MM.1S (cell line): ENCODE measurements at regions not wholly inside any gene's neighbourhood (a gene's known extent, or its start where the extent isn't known, plus 50 kb on each side); places are given as distances from the start of the nearest gene placed in this dataset.
"Not testable (repeated sequence)": the region's sequence is repeated elsewhere in the genome, so short reads cannot be mapped to it uniquely, and the experiment has no call there.

Source experiments
- DNase-seq: peaks from one replicate; pipeline ENCODE4 v3.0.0-alpha.2; 2015
- H2AFZ ChIP-seq: fragments of 300-600 bp; sonication (generic); 2 replicates; pipeline ENCODE4 v1.6.0; 2016; ENCODE audit warnings: antibody characterized with exemption, low read length
- H3F3A ChIP-seq: fragments of 300-600 bp; sonication (generic); 2 replicates; pipeline ENCODE4 v1.6.1; 2016; ENCODE audit warnings: mild to moderate bottlenecking, antibody characterized with exemption, low read length, moderate library complexity, mixed read lengths; ENCODE audit not compliant: insufficient read depth
- H3K27ac ChIP-seq: fragments of 300-600 bp; sonication (generic); 2 replicates; pipeline ENCODE4 v1.5.1; 2016; ENCODE audit warnings: mild to moderate bottlenecking, low read length
- H3K27me3 ChIP-seq: fragments of 300-600 bp; sonication (generic); replicated peaks from 2 replicates; pipeline ENCODE4 v1.6.0; 2016; ENCODE audit warnings: low read length; ENCODE audit not compliant: insufficient read depth
- H3K36me3 ChIP-seq: fragments of 300-600 bp; sonication (generic); replicated peaks from 2 replicates; pipeline ENCODE4 v1.6.1; 2016; ENCODE audit warnings: mild to moderate bottlenecking, low read length, mixed read lengths; ENCODE audit not compliant: insufficient read depth
- H3K4me1 ChIP-seq: fragments of 300-600 bp; sonication (generic); 2 replicates; pipeline ENCODE4 v1.6.1; 2016; ENCODE audit warnings: low read length, mixed read lengths
- H3K4me2 ChIP-seq: fragments of 300-600 bp; sonication (generic); 2 replicates; pipeline ENCODE4 v1.6.0; 2016; ENCODE audit warnings: low read depth, low read length
- H3K4me3 ChIP-seq: fragments of 300-600 bp; sonication (generic); 2 replicates; pipeline ENCODE4 v1.5.1; 2016; ENCODE audit warnings: low read length, mixed read lengths
- H3K79me2 ChIP-seq: fragments of 300-600 bp; sonication (generic); 2 replicates; pipeline ENCODE4 v1.6.1; 2016; ENCODE audit warnings: mixed run types, low read length, mixed read lengths
- H3K9ac ChIP-seq: fragments of 300-600 bp; sonication (generic); 2 replicates; pipeline ENCODE4 v1.6.1; 2016; ENCODE audit warnings: low read length, mixed read lengths
- H3K9me2 ChIP-seq: fragments of 300-600 bp; sonication (generic); replicated peaks from 2 replicates; pipeline ENCODE4 v1.6.1; 2016; ENCODE audit warnings: mild to moderate bottlenecking, low read length, mixed read lengths; ENCODE audit not compliant: insufficient read depth
- H3K9me3 ChIP-seq: fragments of 300-600 bp; sonication (generic); replicated peaks from 2 replicates; pipeline ENCODE4 v1.6.1; 2016; ENCODE audit warnings: mild to moderate bottlenecking, low read length, mixed read lengths; ENCODE audit not compliant: insufficient read depth
- H4K20me1 ChIP-seq: fragments of 300-600 bp; sonication (generic); 2 replicates; pipeline ENCODE4 v1.6.1; 2016; ENCODE audit warnings: mild to moderate bottlenecking, low read length, moderate library complexity, mixed read lengths; ENCODE audit not compliant: insufficient read depth
- CTCF ChIP-seq: fragments of 300-600 bp; sonication (generic); IDR thresholded peaks from 2 replicates; pipeline ENCODE4 v1.5.1; 2016; ENCODE audit warnings: antibody characterized with exemption, low read length, mixed read lengths
- EZH2 ChIP-seq: fragments of 300-600 bp; sonication (generic); optimal IDR thresholded peaks from 2 replicates; pipeline ENCODE3; 2017; ENCODE audit warnings: low read depth, mild to moderate bottlenecking, antibody characterized with exemption, low read length, mixed read lengths
- EZH2phosphoT487 ChIP-seq: fragments of 300-600 bp; sonication (generic); IDR thresholded peaks from 2 replicates; pipeline ENCODE4 v1.6.1; 2018; ENCODE audit warnings: antibody characterized with exemption, low read length

GRCh38 chr1:30216602-30217001, 506.8 kb downstream of the MATN1 start:
- Histone ChIP-seq H2AFZ (no peak overlapping the region), H3K36me3 (no peaks in the 10 kb centered on the region), H3K4me2 (no peak overlapping the region), H3K27me3 (peaks cover 87% of the 10 kb centered on the region), H3K4me3 (no peak overlapping the region), H4K20me1 (no peaks in the 10 kb centered on the region; the same call in 1 of the 2 replicates), H3K9ac (no peak overlapping the region), H3F3A (no peaks in the 10 kb centered on the region), H3K4me1 (no peaks in the 10 kb centered on the region), H3K9me3 (no peaks in the 10 kb centered on the region), H3K9me2 (no peaks in the 10 kb centered on the region), H3K79me2 (no peaks in the 10 kb centered on the region), H3K27ac (no peak overlapping the region)
- no peak for DNase-seq
- TF ChIP-seq EZH2 (no peak), CTCF (no peak), EZH2phosphoT487 (no peak)

GRCh38 chr1:30213936-30214335, 509.4 kb downstream of the MATN1 start:
- H3F3A ChIP-seq, result no peaks in the 10 kb centered on the region
- H3K4me3 ChIP-seq, result no peak overlapping the region
- no peaks in the 10 kb centered on the region for H3K9me2 ChIP-seq
- no peaks in the 10 kb centered on the region for H3K4me1 ChIP-seq
- no peak overlapping the region for H2AFZ ChIP-seq
- no peaks in the 10 kb centered on the region for H3K36me3 ChIP-seq
- no peak for TF ChIP-seq EZH2phosphoT487
- TF ChIP-seq EZH2, result no peak
- no peak for TF ChIP-seq CTCF
- H3K79me2 ChIP-seq, result no peaks in the 10 kb centered on the region
- H3K27ac ChIP-seq, result no peak overlapping the region
- no peaks in the 10 kb centered on the region; the same call in 1 of the 2 replicates for H4K20me1 ChIP-seq
- H3K4me2 ChIP-seq, result no peak overlapping the region
- peaks cover 86% of the 10 kb centered on the region for H3K27me3 ChIP-seq
- H3K9ac ChIP-seq, result no peak overlapping the region
- H3K9me3 ChIP-seq, result no peaks in the 10 kb centered on the region
- no peak for DNase-seq

- H3K4me2 ChIP-seq, H3K9me3 ChIP-seq, H2AFZ ChIP-seq, H3F3A ChIP-seq, DNase-seq, H3K9me2 ChIP-seq, H3K9ac ChIP-seq, H3K79me2 ChIP-seq, H3K4me3 ChIP-seq, H3K4me1 ChIP-seq, H3K27ac ChIP-seq, H4K20me1 ChIP-seq, H3K36me3 ChIP-seq: not testable (repeated sequence)
- H3K27me3 ChIP-seq, result peaks cover 89% of the 10 kb centered on the region
Measured at GRCh38 chr1:30207962-30208361, 515.4 kb downstream of the MATN1 start.

DNA sequence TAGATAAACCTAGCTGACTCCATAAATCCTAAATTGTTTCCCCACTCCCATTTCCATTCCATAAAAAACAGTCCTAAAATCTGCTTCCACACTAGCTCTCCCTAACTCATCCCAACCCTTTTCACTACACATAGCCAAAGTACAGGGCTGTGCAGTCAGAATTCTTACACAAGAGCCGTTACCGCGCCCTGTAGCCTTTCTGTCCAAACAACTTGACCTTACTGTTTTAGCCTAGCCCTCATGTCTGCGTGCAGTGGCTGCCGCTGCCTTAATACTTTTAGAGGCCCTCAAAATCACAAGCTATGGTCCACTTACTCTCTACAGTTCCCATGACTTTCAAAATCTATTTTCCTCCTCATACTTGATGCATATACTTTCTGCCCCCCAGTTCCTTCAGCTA, 516.8 kb downstream of the MATN1 start:
- H3K27me3 ChIP-seq, result peaks cover 91% of the 10 kb centered on the region
- H3K79me2 ChIP-seq, H3F3A ChIP-seq, H3K4me1 ChIP-seq, H4K20me1 ChIP-seq, H2AFZ ChIP-seq, H3K4me2 ChIP-seq, H3K9me2 ChIP-seq, H3K9ac ChIP-seq, H3K4me3 ChIP-seq, DNase-seq, H3K9me3 ChIP-seq, H3K36me3 ChIP-seq, H3K27ac ChIP-seq: not testable (repeated sequence)

- H3K9me2 ChIP-seq, H3K79me2 ChIP-seq, H3K4me2 ChIP-seq, H3K9me3 ChIP-seq, H3K36me3 ChIP-seq, H3K4me1 ChIP-seq, H3K4me3 ChIP-seq, H3K27ac ChIP-seq, H4K20me1 ChIP-seq, H2AFZ ChIP-seq, DNase-seq, H3K9ac ChIP-seq, H3F3A ChIP-seq: not testable (repeated sequence)
- peaks cover 88% of the 10 kb centered on the region for H3K27me3 ChIP-seq
Measured at GRCh38 chr1:30204916-30205315, 518.5 kb downstream of the MATN1 start.
